ENCODE measurements at regions not wholly inside any gene's neighbourhood (a gene's known extent, or its start where the extent isn't known, plus 50 kb on each side); places are given as distances from the start of the nearest gene placed in this dataset.

- no peak for TF ChIP-seq REPIN1 (tag by site-specific recombination; IDR thresholded peaks at IDR 0.05; ENCODE audit: low read depth)
- no peak for TF ChIP-seq CTCF (tag by site-specific recombination; IDR thresholded peaks at IDR 0.05)
- TF ChIP-seq ZNF510 (tag by site-specific recombination; IDR thresholded peaks at IDR 0.05; ENCODE audit: insufficient replicate concordance): no peak
- no peak for TF ChIP-seq ZNF792 (tag by site-specific recombination; IDR thresholded peaks at IDR 0.05)
- TF ChIP-seq RBAK (tag by site-specific recombination; IDR thresholded peaks at IDR 0.05): no peak
- TF ChIP-seq ZFP41 (tag by site-specific recombination; IDR thresholded peaks at IDR 0.05; ENCODE audit: borderline replicate concordance): no peak
- no peak for TF ChIP-seq ZXDB (tag by site-specific recombination; IDR thresholded peaks at IDR 0.05)
- no peak for TF ChIP-seq ZNF423 (tag by site-specific recombination; IDR thresholded peaks at IDR 0.05)
- TF ChIP-seq YY1 (tag by site-specific recombination; IDR thresholded peaks at IDR 0.05): no peak
- no peak for TF ChIP-seq GLIS1 (tag by site-specific recombination; IDR thresholded peaks at IDR 0.05)
- no peak for TF ChIP-seq ZNF26 (tag by site-specific recombination; IDR thresholded peaks at IDR 0.05)
Observed at GRCh38 chr14:98913967-98914650, 357.9 kb downstream of the BCL11B start.
